Heart left ventricle (tissue), 16 donors: ENCODE measurements at regions not wholly inside any gene's neighbourhood (a gene's known extent, or its start where the extent isn't known, plus 50 kb on each side); places are given as distances from the start of the nearest gene placed in this dataset.

Experiments
- ATAC-seq, 4 donors: fragments of 200-7000 bp; cut with Tn5 transposase; one replicate each; pipeline ENCODE4 v1.9.1; 2020 to 2022; ENCODE audit warnings: moderate library complexity in 4 of 4, mild to moderate bottlenecking in 3 of 4, moderate number of reproducible peaks in 1 of 4
- DNase-seq, 5 donors: peaks; one replicate each; pipeline ENCODE4 v3.0.0-alpha.2; 2020
- H3K27ac ChIP-seq, 12 donors: fragments of 200-600 bp; sonication (generic) in 4 of 12; one replicate each; pipeline versions ENCODE4 v1.5.0 to v1.8.0; 2016 to 2022; ENCODE audit warnings: mild to moderate bottlenecking in 2 of 12
- H3K27me3 ChIP-seq, 9 donors: fragments of 200-600 bp; sonication (generic) in 2 of 9; one replicate each; pipeline versions ENCODE4 v1.5.1 to v1.8.0; 2016 to 2022; ENCODE audit warnings: mild to moderate bottlenecking in 3 of 9
- H3K36me3 ChIP-seq, 9 donors: fragments of 200-600 bp; sonication (generic) in 2 of 9; one replicate each; pipeline versions ENCODE4 v1.5.0 to v1.8.0; 2018 to 2022; ENCODE audit warnings: mild to moderate bottlenecking in 2 of 9
- H3K4me1 ChIP-seq, 12 donors: fragments of 200-600 bp; sonication (generic) in 4 of 12; one replicate each; pipeline versions ENCODE4 v1.5.0 to v1.8.0; 2016 to 2022; ENCODE audit warnings: mild to moderate bottlenecking in 3 of 12
- H3K4me3 ChIP-seq, 12 donors: fragments of 200-600 bp; sonication (generic) in 4 of 12; one replicate each; pipeline versions ENCODE4 v1.5.0 to v1.8.0; 2017 to 2022; ENCODE audit warnings: mild to moderate bottlenecking in 9 of 12, moderate library complexity in 4 of 12
- H3K9me3 ChIP-seq, 12 donors: fragments of 200-600 bp; sonication (generic) in 4 of 12; one replicate each; pipeline versions ENCODE4 v1.5.0 to v1.8.0; 2016 to 2022; ENCODE audit warnings: mild to moderate bottlenecking in 1 of 12
- POLR2A ChIP-seq, 2 donors: fragments of 450-650 bp; IDR thresholded peaks; one replicate each; pipeline ENCODE4 v1.6.1; 2017; ENCODE audit warnings: antibody characterized with exemption in 2 of 2, mild to moderate bottlenecking in 2 of 2, moderate library complexity in 2 of 2
- WGBS, 4 donors: extraction: QIAGEN DNeasy Blood & Tissue Kit in 2 of 4; methylation state at CpG; one replicate each; pipeline versions ENCODE4 v1.1.5 to v1.1.7; 2013 to 2018; 5-methylcytosine and 5-hydroxymethylcytosine counted together
- intact Hi-C, 10 donors: fragments of 100-400 bp; cut with DNase I; formaldehyde crosslinking; loops; one replicate each; pipeline versions ENCODE4 v1.11.1 to v1.14.2; 2022
- TF ChIP-seq, protein P1 (sequence below), 12 donors: fragments of 200-600 bp; sonication (generic) in 4 of 12; IDR thresholded peaks; one replicate each; pipeline versions ENCODE4 v1.5.0 to v1.8.0; 2018 to 2022; ENCODE audit warnings: antibody characterized with exemption in 12 of 12, mild to moderate bottlenecking in 5 of 12
- donor health status: ischemic (EF 13 %, LVEDD 7.1; RV severe dilation, severe dysfunction).
- donor health status: healthy with polysubstance abuse.
- donor health status: DM: no; HTN: yes; CAD: no.
- donor health status: DM: no; HTN: no; CAD: no.
- donor health status: ischemic (EF 25% LVEDD 6.9; RV normal size, moderate dysfunction).
- donor health status: ischemic (EF 25% LVEDD 5.7; RV mildly dilated, moderate dysfunction).
- donor health status: healthy.
- donor health status: DM: yes; HTN: yes; CAD: no.
- donor health status: ischemic (EF 35%, LVEDD 5.7; RV mildly dilated, moderate dysfunction).
- donor health status: nonischemic (EF 11% LVEDD 7.7; RV severe dilation, severe dysfunction).
- donor health status: DM: yes; HTN: yes; CAD: no.
- donor health status: PGD.
- donor health status: ischemic (EF 29% LVEDD 5.4; RV normal size, mild dysfunction).
- donor health status: nonischemic (EF 23%, LVEDD 6.1; RV moderate dilation, normal function).

GRCh38 chr6:115668781-115669180 is 391.9 kb downstream of the FRK start:
- 79 to 95% (median 89%) methylated on average over 1 of the region's 1 CpG for WGBS, 4 donors
- no peaks in the 10 kb centered on the region for H3K4me1 ChIP-seq
- no peaks in the 10 kb centered on the region for H3K27me3 ChIP-seq
- no peak overlapping the region for H3K4me3 ChIP-seq
- no peak for DNase-seq
- intact Hi-C loops = no loop called here
- TF ChIP-seq, protein P1, sequence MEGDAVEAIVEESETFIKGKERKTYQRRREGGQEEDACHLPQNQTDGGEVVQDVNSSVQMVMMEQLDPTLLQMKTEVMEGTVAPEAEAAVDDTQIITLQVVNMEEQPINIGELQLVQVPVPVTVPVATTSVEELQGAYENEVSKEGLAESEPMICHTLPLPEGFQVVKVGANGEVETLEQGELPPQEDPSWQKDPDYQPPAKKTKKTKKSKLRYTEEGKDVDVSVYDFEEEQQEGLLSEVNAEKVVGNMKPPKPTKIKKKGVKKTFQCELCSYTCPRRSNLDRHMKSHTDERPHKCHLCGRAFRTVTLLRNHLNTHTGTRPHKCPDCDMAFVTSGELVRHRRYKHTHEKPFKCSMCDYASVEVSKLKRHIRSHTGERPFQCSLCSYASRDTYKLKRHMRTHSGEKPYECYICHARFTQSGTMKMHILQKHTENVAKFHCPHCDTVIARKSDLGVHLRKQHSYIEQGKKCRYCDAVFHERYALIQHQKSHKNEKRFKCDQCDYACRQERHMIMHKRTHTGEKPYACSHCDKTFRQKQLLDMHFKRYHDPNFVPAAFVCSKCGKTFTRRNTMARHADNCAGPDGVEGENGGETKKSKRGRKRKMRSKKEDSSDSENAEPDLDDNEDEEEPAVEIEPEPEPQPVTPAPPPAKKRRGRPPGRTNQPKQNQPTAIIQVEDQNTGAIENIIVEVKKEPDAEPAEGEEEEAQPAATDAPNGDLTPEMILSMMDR (IDR thresholded peaks at IDR 0.05) = no peak
- TF ChIP-seq POLR2A (IDR thresholded peaks at IDR 0.05) = no peak
- no peak overlapping the region for H3K27ac ChIP-seq
- H3K9me3 ChIP-seq = no peaks in the 10 kb centered on the region
- ATAC-seq = no peak
- H3K36me3 ChIP-seq = no peaks in the 10 kb centered on the region

DNA sequence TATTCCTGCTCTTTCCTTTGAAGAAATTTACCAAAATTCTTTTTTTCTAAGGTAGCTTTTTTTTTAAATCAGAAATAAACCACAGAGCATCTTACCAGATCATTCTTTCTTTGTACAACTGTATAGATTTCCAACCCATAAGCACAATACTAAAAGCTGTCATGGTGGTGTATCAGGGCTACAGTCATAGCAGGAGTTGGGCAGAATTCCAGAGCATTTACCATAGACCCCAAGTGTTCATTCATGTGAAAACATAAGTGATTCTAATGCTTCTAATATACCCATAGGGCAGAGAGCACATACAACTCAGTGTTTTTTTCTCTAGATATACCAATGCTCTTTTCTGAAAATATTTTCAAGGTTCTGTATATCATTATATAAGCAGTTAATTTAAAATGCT is 392.5 kb downstream of the FRK start:
- no peak for TF ChIP-seq POLR2A (IDR thresholded peaks at IDR 0.05)
- TF ChIP-seq, protein P1 (IDR thresholded peaks at IDR 0.05) = no peak

GRCh38 chr6:115667478-115668026 is 393.1 kb downstream of the FRK start:
- intact Hi-C loops = no loop called here
- Histone ChIP-seq H3K36me3 (no peaks in the 10 kb centered on the region), H3K27me3 (no peaks in the 10 kb centered on the region), H3K27ac (no peak overlapping the region), H3K4me3 (no peak overlapping the region), H3K9me3 (no peaks in the 10 kb centered on the region), H3K4me1 (no peaks in the 10 kb centered on the region)
- DNase-seq (no peak), ATAC-seq (no peak)
- WGBS, 4 donors = 74 to 92% (median 84%) methylated on average over 8 of the region's 8 CpGs
- TF ChIP-seq POLR2A (IDR thresholded peaks at IDR 0.05) = no peak
- TF ChIP-seq, protein P1 (IDR thresholded peaks at IDR 0.05) = no peak

More for the DNA sequence above, 392.5 kb downstream of the FRK start:
- ATAC-seq (no peak), DNase-seq (no peak)
- Histone ChIP-seq H3K36me3 (no peaks in the 10 kb centered on the region), H3K27ac (no peak overlapping the region), H3K9me3 (no peaks in the 10 kb centered on the region), H3K27me3 (no peaks in the 10 kb centered on the region), H3K4me1 (no peaks in the 10 kb centered on the region), H3K4me3 (no peak overlapping the region)
- intact Hi-C loops = no loop called here

GRCh38 chr6:115666997-115667396 is 393.7 kb downstream of the FRK start:
- H3K4me3 ChIP-seq = no peak overlapping the region
- no peaks in the 10 kb centered on the region for H3K9me3 ChIP-seq
- H3K4me1 ChIP-seq = no peaks in the 10 kb centered on the region
- H3K27ac ChIP-seq = no peak overlapping the region
- no peaks in the 10 kb centered on the region for H3K27me3 ChIP-seq
- 88 to 93% (median 91%) methylated on average over 2 of the region's 2 CpGs for WGBS, 4 donors
- ATAC-seq (no peak), DNase-seq (no peak)
- H3K36me3 ChIP-seq = no peaks in the 10 kb centered on the region
- TF ChIP-seq, protein P1 (IDR thresholded peaks at IDR 0.05) = no peak
- no peak for TF ChIP-seq POLR2A (IDR thresholded peaks at IDR 0.05)
- intact Hi-C loops = no loop called here
